ENCODE measurements at regions not wholly inside any gene's neighbourhood (a gene's known extent, or its start where the extent isn't known, plus 50 kb on each side); places are given as distances from the start of the nearest gene placed in this dataset.

GRCh38 chr18:47577520-47577919 is 326.1 kb upstream of the SKOR2 start:
- no peaks in the 10 kb centered on the region for H3K9me3 Mint-ChIP-seq
- peak overlapping the region; percentile 96 for H2AFZ ChIP-seq

More at GRCh38 chr18:47577520-47577919, 326.1 kb upstream of the SKOR2 start:
- no peaks in the 10 kb centered on the region for H3K36me3 ChIP-seq (ENCODE audit: insufficient read depth)
- H3K4me3 ChIP-seq: no peak overlapping the region
- TF ChIP-seq JUNB (IDR thresholded peaks at IDR 0.05; ENCODE audit: unreplicated experiment) (no peak), POLR2AphosphoS5 (IDR thresholded peaks at IDR 0.05; ENCODE audit: low read depth) (no peak), CREB1 (CRISPR knock-in tag; IDR thresholded peaks at IDR 0.05; ENCODE audit: low read depth) (no peak), ETS1 (IDR thresholded peaks at IDR 0.05) (no peak), ZNF114 (CRISPR knock-in tag; IDR thresholded peaks at IDR 0.05) (no peak), EZH2phosphoT487 (IDR thresholded peaks at IDR 0.05; ENCODE audit: unreplicated experiment) (no peak), STAT1 (IDR thresholded peaks at IDR 0.05; ENCODE audit: unreplicated experiment) (no peak)
- TF ChIP-seq, protein P1, sequence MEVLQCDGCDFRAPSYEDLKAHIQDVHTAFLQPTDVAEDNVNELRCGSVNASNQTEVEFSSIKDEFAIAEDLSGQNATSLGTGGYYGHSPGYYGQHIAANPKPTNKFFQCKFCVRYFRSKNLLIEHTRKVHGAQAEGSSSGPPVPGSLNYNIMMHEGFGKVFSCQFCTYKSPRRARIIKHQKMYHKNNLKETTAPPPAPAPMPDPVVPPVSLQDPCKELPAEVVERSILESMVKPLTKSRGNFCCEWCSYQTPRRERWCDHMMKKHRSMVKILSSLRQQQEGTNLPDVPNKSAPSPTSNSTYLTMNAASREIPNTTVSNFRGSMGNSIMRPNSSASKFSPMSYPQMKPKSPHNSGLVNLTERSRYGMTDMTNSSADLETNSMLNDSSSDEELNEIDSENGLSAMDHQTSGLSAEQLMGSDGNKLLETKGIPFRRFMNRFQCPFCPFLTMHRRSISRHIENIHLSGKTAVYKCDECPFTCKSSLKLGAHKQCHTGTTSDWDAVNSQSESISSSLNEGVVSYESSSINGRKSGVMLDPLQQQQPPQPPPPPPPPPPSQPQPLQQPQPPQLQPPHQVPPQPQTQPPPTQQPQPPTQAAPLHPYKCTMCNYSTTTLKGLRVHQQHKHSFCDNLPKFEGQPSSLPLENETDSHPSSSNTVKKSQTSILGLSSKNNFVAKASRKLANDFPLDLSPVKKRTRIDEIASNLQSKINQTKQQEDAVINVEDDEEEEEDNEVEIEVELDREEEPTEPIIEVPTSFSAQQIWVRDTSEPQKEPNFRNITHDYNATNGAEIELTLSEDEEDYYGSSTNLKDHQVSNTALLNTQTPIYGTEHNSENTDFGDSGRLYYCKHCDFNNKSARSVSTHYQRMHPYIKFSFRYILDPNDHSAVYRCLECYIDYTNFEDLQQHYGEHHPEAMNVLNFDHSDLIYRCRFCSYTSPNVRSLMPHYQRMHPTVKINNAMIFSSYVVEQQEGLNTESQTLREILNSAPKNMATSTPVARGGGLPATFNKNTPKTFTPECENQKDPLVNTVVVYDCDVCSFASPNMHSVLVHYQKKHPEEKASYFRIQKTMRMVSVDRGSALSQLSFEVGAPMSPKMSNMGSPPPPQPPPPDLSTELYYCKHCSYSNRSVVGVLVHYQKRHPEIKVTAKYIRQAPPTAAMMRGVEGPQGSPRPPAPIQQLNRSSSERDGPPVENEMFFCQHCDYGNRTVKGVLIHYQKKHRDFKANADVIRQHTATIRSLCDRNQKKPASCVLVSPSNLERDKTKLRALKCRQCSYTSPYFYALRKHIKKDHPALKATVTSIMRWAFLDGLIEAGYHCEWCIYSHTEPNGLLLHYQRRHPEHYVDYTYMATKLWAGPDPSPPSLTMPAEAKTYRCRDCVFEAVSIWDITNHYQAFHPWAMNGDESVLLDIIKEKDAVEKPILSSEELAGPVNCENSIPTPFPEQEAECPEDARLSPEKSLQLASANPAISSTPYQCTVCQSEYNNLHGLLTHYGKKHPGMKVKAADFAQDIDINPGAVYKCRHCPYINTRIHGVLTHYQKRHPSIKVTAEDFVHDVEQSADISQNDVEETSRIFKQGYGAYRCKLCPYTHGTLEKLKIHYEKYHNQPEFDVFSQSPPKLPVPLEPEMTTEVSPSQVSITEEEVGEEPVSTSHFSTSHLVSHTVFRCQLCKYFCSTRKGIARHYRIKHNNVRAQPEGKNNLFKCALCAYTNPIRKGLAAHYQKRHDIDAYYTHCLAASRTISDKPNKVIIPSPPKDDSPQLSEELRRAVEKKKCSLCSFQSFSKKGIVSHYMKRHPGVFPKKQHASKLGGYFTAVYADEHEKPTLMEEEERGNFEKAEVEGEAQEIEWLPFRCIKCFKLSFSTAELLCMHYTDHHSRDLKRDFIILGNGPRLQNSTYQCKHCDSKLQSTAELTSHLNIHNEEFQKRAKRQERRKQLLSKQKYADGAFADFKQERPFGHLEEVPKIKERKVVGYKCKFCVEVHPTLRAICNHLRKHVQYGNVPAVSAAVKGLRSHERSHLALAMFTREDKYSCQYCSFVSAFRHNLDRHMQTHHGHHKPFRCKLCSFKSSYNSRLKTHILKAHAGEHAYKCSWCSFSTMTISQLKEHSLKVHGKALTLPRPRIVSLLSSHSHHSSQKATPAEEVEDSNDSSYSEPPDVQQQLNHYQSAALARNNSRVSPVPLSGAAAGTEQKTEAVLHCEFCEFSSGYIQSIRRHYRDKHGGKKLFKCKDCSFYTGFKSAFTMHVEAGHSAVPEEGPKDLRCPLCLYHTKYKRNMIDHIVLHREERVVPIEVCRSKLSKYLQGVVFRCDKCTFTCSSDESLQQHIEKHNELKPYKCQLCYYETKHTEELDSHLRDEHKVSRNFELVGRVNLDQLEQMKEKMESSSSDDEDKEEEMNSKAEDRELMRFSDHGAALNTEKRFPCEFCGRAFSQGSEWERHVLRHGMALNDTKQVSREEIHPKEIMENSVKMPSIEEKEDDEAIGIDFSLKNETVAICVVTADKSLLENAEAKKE (CRISPR knock-in tag; IDR thresholded peaks at IDR 0.05): no peak
- ATAC-seq: peak; percentile 89
- Mint-ChIP-seq H3K27ac (peak overlapping the region; percentile 15; the same call in 1 of the 2 replicates), H3K4me3 (no peak overlapping the region), H3K36me3 (ENCODE audit: low read depth) (no peaks in the 10 kb centered on the region), H3K4me1 (peaks cover 18% of the 10 kb centered on the region), H3K27me3 (ENCODE audit: insufficient read depth, low read depth, poor library complexity) (peaks cover 9% of the 10 kb centered on the region)
- no peaks in the 10 kb centered on the region for H3K79me2 ChIP-seq (replicated peaks; ENCODE audit: insufficient read depth)
- no peaks in the 10 kb centered on the region for H3K9me2 ChIP-seq (ENCODE audit: insufficient read depth)
- no peaks in the 10 kb centered on the region for H3F3A ChIP-seq (replicated peaks; ENCODE audit: low read depth)
- no peaks in the 10 kb centered on the region for H4K20me1 ChIP-seq (replicated peaks; ENCODE audit: insufficient read depth)
- peak; percentile 51 for DNase-seq (ENCODE audit: low spot score)
- peak overlapping the region; percentile 70 for H3K4me2 ChIP-seq
- H3K27ac ChIP-seq (ENCODE audit: low read depth): peak overlapping the region; percentile 33; the same call in 1 of the 2 replicates
- H3K27me3 ChIP-seq (ENCODE audit: insufficient read depth): no peaks in the 10 kb centered on the region
- peaks cover 13% of the 10 kb centered on the region for H3K4me1 ChIP-seq (ENCODE audit: insufficient read depth)
